Fibroblast of the aortic adventitia (primary cell): ENCODE measurements at regions not wholly inside any gene's neighbourhood (a gene's known extent, or its start where the extent isn't known, plus 50 kb on each side); places are given as distances from the start of the nearest gene placed in this dataset.

Experiments used
- DNase-seq: peaks from one replicate; pipeline ENCODE4 v3.0.0-alpha.2; 2010; ENCODE audit warnings: low read depth
- H3K4me3 ChIP-seq: 2 replicates; pipeline ENCODE4 v1.5.1; 2011; ENCODE audit warnings: low read depth, mild to moderate bottlenecking, control low read depth, low read length, moderate library complexity
- TF ChIP-seq, protein P1 (sequence below): IDR thresholded peaks from 2 replicates; pipeline ENCODE4 v1.5.1; 2011; ENCODE audit warnings: mild to moderate bottlenecking, low read length, control low read depth, inconsistent platforms; ENCODE audit not compliant: insufficient read depth

DNA sequence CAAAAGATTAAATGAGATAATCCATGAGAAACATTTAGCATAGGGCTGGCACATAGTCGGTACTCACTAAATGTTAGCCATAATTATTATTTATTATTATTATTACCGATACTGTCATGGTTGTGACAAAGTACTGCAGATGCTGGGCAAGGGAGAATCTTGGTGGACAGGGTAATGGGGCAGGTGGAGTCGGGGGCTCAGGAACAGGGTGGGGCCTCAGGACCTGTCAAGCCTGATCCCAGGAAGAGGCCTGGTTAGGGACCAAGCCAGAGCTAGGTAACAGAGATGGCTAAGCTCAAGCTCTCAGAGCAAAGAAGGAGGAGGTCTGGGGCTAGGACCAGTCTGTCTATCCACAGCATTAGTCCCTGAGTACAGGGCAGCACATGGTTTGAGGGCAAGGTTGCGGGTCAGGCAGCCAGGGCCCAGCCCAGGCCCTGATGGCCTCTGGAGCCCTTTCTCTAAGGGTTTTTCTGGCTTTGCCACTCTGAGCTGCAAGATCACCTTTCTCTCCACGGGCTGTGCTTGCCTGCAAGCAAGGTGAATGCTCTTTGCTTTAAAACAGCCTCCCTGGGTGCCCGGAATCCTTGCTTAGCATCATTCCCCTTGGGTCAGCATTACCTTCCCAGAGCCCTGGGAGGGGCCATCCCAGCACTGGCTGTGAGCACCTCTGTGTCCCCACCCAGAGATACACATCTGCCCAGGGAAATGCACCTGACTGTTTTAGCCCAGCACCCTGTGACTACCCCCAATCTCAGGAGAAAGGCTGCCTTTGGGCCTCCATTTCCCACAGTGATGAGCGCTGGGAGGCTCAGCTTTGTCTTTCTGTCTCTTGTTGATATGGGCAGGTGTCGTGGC lies 572.0 kb downstream of the PTPRU start:
- no peak overlapping the region for H3K4me3 ChIP-seq
- TF ChIP-seq, protein P1, sequence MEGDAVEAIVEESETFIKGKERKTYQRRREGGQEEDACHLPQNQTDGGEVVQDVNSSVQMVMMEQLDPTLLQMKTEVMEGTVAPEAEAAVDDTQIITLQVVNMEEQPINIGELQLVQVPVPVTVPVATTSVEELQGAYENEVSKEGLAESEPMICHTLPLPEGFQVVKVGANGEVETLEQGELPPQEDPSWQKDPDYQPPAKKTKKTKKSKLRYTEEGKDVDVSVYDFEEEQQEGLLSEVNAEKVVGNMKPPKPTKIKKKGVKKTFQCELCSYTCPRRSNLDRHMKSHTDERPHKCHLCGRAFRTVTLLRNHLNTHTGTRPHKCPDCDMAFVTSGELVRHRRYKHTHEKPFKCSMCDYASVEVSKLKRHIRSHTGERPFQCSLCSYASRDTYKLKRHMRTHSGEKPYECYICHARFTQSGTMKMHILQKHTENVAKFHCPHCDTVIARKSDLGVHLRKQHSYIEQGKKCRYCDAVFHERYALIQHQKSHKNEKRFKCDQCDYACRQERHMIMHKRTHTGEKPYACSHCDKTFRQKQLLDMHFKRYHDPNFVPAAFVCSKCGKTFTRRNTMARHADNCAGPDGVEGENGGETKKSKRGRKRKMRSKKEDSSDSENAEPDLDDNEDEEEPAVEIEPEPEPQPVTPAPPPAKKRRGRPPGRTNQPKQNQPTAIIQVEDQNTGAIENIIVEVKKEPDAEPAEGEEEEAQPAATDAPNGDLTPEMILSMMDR = no peak
- no peak for DNase-seq

DNA sequence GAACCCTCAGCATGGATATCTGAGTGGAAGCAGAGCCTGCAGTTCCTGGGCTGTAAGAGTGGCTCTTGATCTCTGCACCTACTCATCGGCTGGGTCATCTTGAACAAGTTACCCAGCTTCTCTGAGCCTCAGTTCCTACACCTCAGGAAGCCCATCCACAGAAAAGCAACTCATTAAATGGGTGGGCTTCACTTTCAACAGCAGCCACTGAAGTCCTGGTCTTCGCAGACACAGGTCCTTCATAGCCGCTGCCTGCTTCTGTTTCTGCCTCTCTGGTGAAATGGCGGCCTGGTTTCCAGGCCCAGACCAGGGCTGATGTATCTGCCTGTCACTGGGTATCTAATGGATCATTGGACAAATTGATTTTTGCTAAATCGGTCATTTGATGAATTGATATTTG lies 571.4 kb downstream of the PTPRU start:
- DNase-seq = no peak
- no peak overlapping the region for H3K4me3 ChIP-seq
- TF ChIP-seq, protein P1 = no peak

DNA sequence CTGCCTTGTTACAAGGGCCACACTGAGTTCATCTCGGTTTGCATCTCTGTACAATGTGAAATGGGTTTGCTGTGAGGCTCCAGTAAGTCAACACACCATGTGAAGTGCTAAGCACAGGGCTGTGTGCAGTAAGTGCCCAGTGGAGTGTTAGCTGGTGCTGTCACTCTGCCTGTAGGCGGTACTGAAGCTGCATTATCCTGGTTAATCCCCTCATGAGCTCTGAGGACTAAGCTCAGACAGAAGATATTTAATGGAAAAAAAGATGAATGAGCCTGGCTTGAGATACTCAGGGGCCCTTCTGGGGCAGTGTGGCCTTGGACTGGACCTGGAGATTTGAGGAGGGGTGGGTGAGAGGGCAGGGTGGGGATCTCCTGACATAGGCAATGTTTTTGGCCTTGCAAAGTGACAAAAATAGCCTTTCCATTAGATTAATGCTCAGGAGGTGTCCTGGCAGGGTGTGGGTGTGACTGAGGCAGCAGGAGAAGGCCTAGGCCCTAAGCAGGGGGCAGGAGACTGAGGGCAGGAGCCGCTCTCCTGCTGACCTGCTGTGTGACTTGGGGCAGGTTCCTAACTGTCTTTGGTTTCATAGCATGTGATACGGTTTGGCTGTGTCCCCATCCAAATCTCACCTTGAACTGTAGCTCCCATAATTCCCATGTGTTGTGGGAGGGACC lies 570.5 kb downstream of the PTPRU start:
- TF ChIP-seq, protein P1 = no peak
- no peak for DNase-seq
- H3K4me3 ChIP-seq = no peak overlapping the region

DNA sequence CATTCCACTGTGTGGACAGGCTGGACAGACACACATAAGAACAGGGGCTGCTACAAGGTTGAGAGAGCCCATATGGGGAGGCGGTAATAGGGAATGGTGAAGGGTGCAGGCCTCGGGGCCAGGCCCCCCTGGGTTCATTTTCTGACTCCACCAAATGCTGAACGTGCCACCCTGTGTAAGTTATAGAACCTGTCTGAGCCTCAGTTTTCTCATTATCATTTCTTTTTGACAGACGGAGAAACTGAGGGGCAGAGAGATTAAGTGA lies 569.5 kb downstream of the PTPRU start:
- no peak for DNase-seq
- TF ChIP-seq, protein P1 = no peak
- H3K4me3 ChIP-seq = no peak overlapping the region

DNA sequence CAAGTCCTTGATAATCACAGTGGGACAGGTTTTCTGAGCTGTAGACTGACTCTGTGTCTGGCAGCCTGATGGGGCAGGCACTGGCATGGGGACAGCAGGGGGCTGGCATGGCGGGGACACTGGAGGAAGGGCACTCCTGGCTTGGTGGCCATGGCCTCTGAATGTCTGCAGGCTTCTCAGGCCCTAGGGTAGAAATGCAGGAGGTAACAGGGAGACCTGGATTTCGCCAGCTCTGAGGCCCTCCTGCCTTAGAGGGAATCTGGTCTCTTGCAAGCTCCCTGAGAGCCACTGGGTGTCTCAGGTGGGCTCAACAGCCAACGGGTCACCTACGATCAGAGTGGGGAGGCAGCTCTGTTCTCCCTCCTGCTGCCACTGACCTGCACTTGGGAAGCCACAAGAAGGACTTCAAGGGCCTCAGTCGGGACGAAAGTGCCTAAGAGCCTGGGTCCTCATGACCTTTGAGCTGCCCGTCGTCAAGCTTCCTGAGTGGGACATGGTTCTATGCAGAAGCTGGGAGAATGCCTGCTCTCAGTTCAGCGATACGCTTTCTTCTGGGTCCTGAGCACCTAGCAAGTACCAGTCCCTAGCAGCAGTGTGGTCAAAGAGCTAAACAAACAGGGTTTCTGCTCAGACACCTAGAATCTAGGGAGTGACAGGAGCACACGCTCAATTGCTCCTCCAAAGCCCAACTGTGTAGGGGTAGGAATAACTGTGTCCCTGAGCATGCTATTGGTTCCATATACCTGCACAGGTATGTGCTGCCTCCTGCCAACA lies 569.0 kb downstream of the PTPRU start:
- TF ChIP-seq, protein P1 = no peak
- no peak overlapping the region for H3K4me3 ChIP-seq
- DNase-seq = no peak

DNA sequence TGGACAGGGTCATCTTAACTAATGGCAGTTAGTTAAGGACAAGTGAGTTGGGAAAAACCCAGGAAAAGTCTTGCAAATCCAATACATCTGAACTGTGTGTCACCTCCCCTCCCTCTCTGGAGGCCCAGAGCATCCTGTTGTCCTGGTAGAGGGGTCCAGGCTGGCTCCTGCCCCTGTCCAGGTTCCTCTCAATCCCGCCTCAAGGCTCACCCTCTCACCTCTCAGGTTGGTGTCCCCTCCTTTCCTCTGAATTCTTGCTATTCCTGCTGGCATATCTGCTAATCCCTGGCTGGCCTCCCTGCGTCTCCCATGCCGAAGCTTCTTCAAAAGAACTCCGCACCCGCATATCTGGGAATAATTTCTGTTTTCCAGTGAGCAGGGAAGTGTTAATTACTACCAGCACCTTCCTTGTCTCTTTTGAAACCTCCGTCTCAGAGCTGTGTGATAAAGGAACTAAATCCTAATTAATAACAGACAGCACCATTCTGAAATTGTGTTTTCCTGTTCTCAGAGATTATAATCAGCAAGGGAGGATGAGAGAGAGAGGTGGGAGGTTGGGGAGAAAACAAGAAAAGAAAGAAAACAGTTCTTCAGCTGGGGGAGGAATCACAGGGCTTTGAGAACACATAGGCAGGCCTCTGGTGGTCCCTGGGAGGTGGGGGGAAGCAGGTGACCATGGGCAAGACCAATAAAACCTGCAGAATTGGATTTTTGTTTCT lies 568.0 kb downstream of the PTPRU start:
- no peak overlapping the region for H3K4me3 ChIP-seq
- TF ChIP-seq, protein P1 = no peak
- no peak for DNase-seq
